H9 (cell line): ENCODE measurements at regions not wholly inside any gene's neighbourhood (a gene's known extent, or its start where the extent isn't known, plus 50 kb on each side); places are given as distances from the start of the nearest gene placed in this dataset.

ENCODE experiments used
- DNase-seq: peaks from one replicate; pipeline ENCODE4 v3.0.0-alpha.2; 2017
- H2AFZ ChIP-seq: one replicate; pipeline ENCODE4 v1.6.1; 2013; ENCODE audit warnings: mild to moderate bottlenecking, low read length, control low read depth, moderate library complexity
- H2AK5ac ChIP-seq: 2 replicates; pipeline ENCODE4 v1.6.1; 2013; ENCODE audit warnings: low read length, control low read depth, mixed read lengths; ENCODE audit not compliant: insufficient read length
- H2BK120ac ChIP-seq: one replicate; pipeline ENCODE4 v1.6.1; 2013; ENCODE audit warnings: low read depth, mild to moderate bottlenecking, low read length, control low read depth, inconsistent platforms; ENCODE audit not compliant: poor library complexity, severe bottlenecking
- H2BK12ac ChIP-seq: 2 replicates; pipeline ENCODE4 v1.6.1; 2013; ENCODE audit warnings: low read length, control low read depth, mixed read lengths, low read depth; ENCODE audit not compliant: insufficient read length
- H2BK15ac ChIP-seq: 2 replicates; pipeline ENCODE4 v1.6.1; 2013; ENCODE audit warnings: low read depth, low read length, control low read depth
- H2BK20ac ChIP-seq: one replicate; pipeline ENCODE4 v1.6.1; 2013; ENCODE audit warnings: low read depth, mild to moderate bottlenecking, low read length, control low read depth, inconsistent platforms; ENCODE audit not compliant: poor library complexity, severe bottlenecking
- H2BK5ac ChIP-seq: 2 replicates; pipeline ENCODE4 v1.6.1; 2013; ENCODE audit warnings: low read length, control low read depth, mixed read lengths; ENCODE audit not compliant: insufficient read length
- H3K14ac ChIP-seq: 2 replicates; pipeline ENCODE4 v1.6.1; 2013; ENCODE audit warnings: low read length, control low read depth; ENCODE audit not compliant: insufficient read depth
- H3K18ac ChIP-seq: 2 replicates; pipeline ENCODE4 v1.6.1; 2013; ENCODE audit warnings: low read depth, mild to moderate bottlenecking, mixed read lengths, low read length, control low read depth; ENCODE audit not compliant: insufficient read length
- H3K23ac ChIP-seq: 2 replicates; pipeline ENCODE4 v1.6.1; 2013; ENCODE audit warnings: low read length, control low read depth, mixed read lengths, low read depth; ENCODE audit not compliant: insufficient read length
- H3K23me2 ChIP-seq: 2 replicates; pipeline ENCODE4 v1.6.1; 2013; ENCODE audit warnings: low read depth, mild to moderate bottlenecking, mixed read lengths, low read length, control low read depth; ENCODE audit not compliant: insufficient read length, poor library complexity, severe bottlenecking
- H3K27ac ChIP-seq: 2 replicates; pipeline ENCODE4 v1.5.1; 2013; ENCODE audit warnings: low read length, control low read depth, mixed read lengths, low read depth; ENCODE audit not compliant: insufficient read length
- H3K27me3 ChIP-seq: 2 replicates; pipeline ENCODE4 v1.6.1; 2013; ENCODE audit warnings: low read length, control low read depth, inconsistent platforms; ENCODE audit not compliant: insufficient read depth
- H3K4ac ChIP-seq: 2 replicates; pipeline ENCODE4 v1.6.1; 2013; ENCODE audit warnings: low read depth, mild to moderate bottlenecking, control low read depth, inconsistent platforms, low read length, moderate library complexity
- H3K4me1 ChIP-seq: 2 replicates; pipeline ENCODE4 v1.6.1; 2013; ENCODE audit warnings: low read length, control low read depth, inconsistent platforms; ENCODE audit not compliant: insufficient read depth
- H3K4me2 ChIP-seq: 2 replicates; pipeline ENCODE4 v1.6.1; 2013; ENCODE audit warnings: low read length, control low read depth, mixed read lengths; ENCODE audit not compliant: insufficient read length, insufficient read depth
- H3K56ac ChIP-seq: 2 replicates; pipeline ENCODE4 v1.6.1; 2013; ENCODE audit warnings: low read depth, mild to moderate bottlenecking, mixed read lengths, low read length, control low read depth; ENCODE audit not compliant: insufficient read length
- H3K79me1 ChIP-seq: 2 replicates; pipeline ENCODE4 v1.6.1; 2013; ENCODE audit warnings: low read depth, mild to moderate bottlenecking, moderate library complexity, low read length, control low read depth, inconsistent platforms; ENCODE audit not compliant: insufficient read depth, poor library complexity, severe bottlenecking
- H3K79me2 ChIP-seq: 2 replicates; pipeline ENCODE4 v1.6.1; 2013; ENCODE audit warnings: low read length, control low read depth, inconsistent platforms; ENCODE audit not compliant: insufficient read depth
- H3K9ac ChIP-seq: 2 replicates; pipeline ENCODE4 v1.6.1; 2013; ENCODE audit warnings: low read length, control low read depth, mixed read lengths; ENCODE audit not compliant: insufficient read length; ENCODE audit errors: extremely low read depth
- H3K9me3 ChIP-seq: one replicate; pipeline ENCODE4 v1.6.1; 2013; ENCODE audit warnings: low read depth, low read length, inconsistent platforms; ENCODE audit not compliant: control insufficient read depth
- H3T11ph ChIP-seq: one replicate; pipeline ENCODE4 v1.6.1; 2013; ENCODE audit warnings: mild to moderate bottlenecking, low read length, control low read depth, inconsistent platforms
- H4K20me1 ChIP-seq: one replicate; pipeline ENCODE4 v1.6.1; 2013; ENCODE audit not compliant: control insufficient read depth, insufficient read length, insufficient read depth
- H4K5ac ChIP-seq: 2 replicates; pipeline ENCODE4 v1.6.1; 2013; ENCODE audit warnings: low read depth, mild to moderate bottlenecking, mixed read lengths, low read length, control low read depth; ENCODE audit not compliant: insufficient read length
- H4K8ac ChIP-seq: replicated peaks from 2 replicates; pipeline ENCODE4 v1.6.1; 2013; ENCODE audit warnings: low read length, control low read depth, mixed read lengths, low read depth; ENCODE audit not compliant: insufficient read length
- H4K91ac ChIP-seq: 2 replicates; pipeline ENCODE4 v1.6.1; 2013; ENCODE audit warnings: low read depth, mild to moderate bottlenecking, moderate library complexity, mixed read lengths, low read length, control low read depth; ENCODE audit not compliant: insufficient read length
- H3K27ac Mint-ChIP-seq, 3 experiments: 2 replicates in 2 of 3; 3 replicates in 1 of 3; pipeline ENCODE4 v1.8.0; 2020 to 2021; ENCODE audit warnings: mixed read lengths in 3 of 3, mild to moderate bottlenecking in 1 of 3, moderate library complexity in 1 of 3
- H3K27me3 Mint-ChIP-seq: 2 replicates; pipeline ENCODE4 v1.8.0; 2021; ENCODE audit warnings: low read depth, mild to moderate bottlenecking, moderate library complexity, mixed read lengths
- H3K36me3 Mint-ChIP-seq, 3 experiments: 2 replicates in 2 of 3; 3 replicates in 1 of 3; pipeline ENCODE4 v1.8.0; 2020 to 2021; ENCODE audit warnings: low read depth in 3 of 3, mixed read lengths in 3 of 3; ENCODE audit not compliant: insufficient read depth in 1 of 3
- H3K4me1 Mint-ChIP-seq, 2 experiments: 2 replicates each; pipeline ENCODE4 v1.8.0; 2020; ENCODE audit warnings: mixed read lengths in 2 of 2
- H3K4me3 Mint-ChIP-seq, 2 experiments: 2 replicates in 1 of 2; 3 replicates in 1 of 2; pipeline ENCODE4 v1.8.0; 2020 to 2021; ENCODE audit warnings: mild to moderate bottlenecking in 2 of 2, mixed read lengths in 2 of 2, moderate library complexity in 1 of 2
- H3K9me3 Mint-ChIP-seq, 2 experiments: 2 replicates in 1 of 2; 3 replicates in 1 of 2; pipeline ENCODE4 v1.8.0; 2020; ENCODE audit warnings: mild to moderate bottlenecking in 2 of 2, mixed read lengths in 2 of 2, moderate library complexity in 1 of 2
- CTCF ChIP-seq: fragments of 200-600 bp; sonication (generic); conservative IDR thresholded peaks from 3 replicates; pipeline ENCODE4 v1.8.0; 2021; ENCODE audit warnings: antibody characterized with exemption, mild to moderate bottlenecking
- WGBS: extraction: QIAGEN DNeasy Blood & Tissue Kit; methylation state at CpG from one replicate; pipeline ENCODE4 v1.1.7; 2013; ENCODE audit warnings: missing lambda C conversion rate, low lambda C conversion rate, mixed read lengths; ENCODE audit not compliant: insufficient read length; ENCODE audit errors: extremely low coverage; 5-methylcytosine and 5-hydroxymethylcytosine counted together

GRCh38 chr10:54854389-54854788 lies 53.4 kb upstream of the PCDH15 start:
- no peaks in the 10 kb centered on the region for H3K4me1 ChIP-seq
- H2BK20ac ChIP-seq, result no peak overlapping the region
- H4K8ac ChIP-seq, result no peak overlapping the region
- H2BK12ac ChIP-seq, result no peak overlapping the region
- H3K79me2 ChIP-seq, result no peaks in the 10 kb centered on the region
- no peaks in the 10 kb centered on the region for H3K23me2 ChIP-seq
- no peak overlapping the region for H3K27ac ChIP-seq
- no peak overlapping the region for H2AFZ ChIP-seq
- no peaks in the 10 kb centered on the region for H3K27me3 Mint-ChIP-seq
- no peak for TF ChIP-seq CTCF
- H3K56ac ChIP-seq, result no peak overlapping the region
- no peak overlapping the region for H3K14ac ChIP-seq
- H3K36me3 Mint-ChIP-seq, result no peaks in the 10 kb centered on the region
- peak; percentile 28 for DNase-seq
- no peak overlapping the region for H3K9ac ChIP-seq
- no peaks in the 10 kb centered on the region for H3K27me3 ChIP-seq
- H3T11ph ChIP-seq, result no peak overlapping the region
- H3K9me3 Mint-ChIP-seq, result no peaks in the 10 kb centered on the region
- H2BK5ac ChIP-seq, result no peak overlapping the region
- WGBS, result no CpG with 5 or more reads among the region's 3 CpGs
- no peaks in the 10 kb centered on the region for H3K4me1 Mint-ChIP-seq
- no peak overlapping the region for H2AK5ac ChIP-seq
- H2BK120ac ChIP-seq, result no peak overlapping the region
- H3K27ac Mint-ChIP-seq, result no peak overlapping the region
- H3K4me2 ChIP-seq, result no peak overlapping the region
- H3K4me3 Mint-ChIP-seq, result no peak overlapping the region
- no peaks in the 10 kb centered on the region for H3K79me1 ChIP-seq
- no peak overlapping the region for H2BK15ac ChIP-seq
- no peak overlapping the region for H3K23ac ChIP-seq
- H3K9me3 ChIP-seq, result no peaks in the 10 kb centered on the region
- no peaks in the 10 kb centered on the region for H4K20me1 ChIP-seq
- H4K5ac ChIP-seq, result no peak overlapping the region
- no peak overlapping the region for H4K91ac ChIP-seq
- no peak overlapping the region for H3K4ac ChIP-seq
- H3K18ac ChIP-seq, result no peak overlapping the region
